Dendritic cell treated with granulocyte-macrophage colony-stimulating factor and Interleukin-4, amounts not matched to agents 40 ng/mL and 50 ng/mL, for 4 days (primary cell): ENCODE measurements at regions not wholly inside any gene's neighbourhood (a gene's known extent, or its start where the extent isn't known, plus 50 kb on each side); places are given as distances from the start of the nearest gene placed in this dataset.

Source experiments
- H3K27ac Mint-ChIP-seq: one replicate; pipeline ENCODE4 v1.8.0; 2022; ENCODE audit warnings: mild to moderate bottlenecking, mixed read lengths
- H3K27me3 Mint-ChIP-seq: one replicate; pipeline ENCODE4 v1.8.0; 2022; ENCODE audit warnings: mild to moderate bottlenecking, mixed read lengths
- H3K36me3 Mint-ChIP-seq: one replicate; pipeline ENCODE4 v1.8.0; 2022; ENCODE audit warnings: low read depth, mixed read lengths
- H3K4me1 Mint-ChIP-seq: one replicate; pipeline ENCODE4 v1.8.0; 2022; ENCODE audit warnings: low read depth, mixed read lengths
- H3K4me3 Mint-ChIP-seq: one replicate; pipeline ENCODE4 v1.8.0; 2022; ENCODE audit warnings: mild to moderate bottlenecking, moderate library complexity, mixed read lengths
- H3K9me3 Mint-ChIP-seq: one replicate; pipeline ENCODE4 v1.8.0; 2022; ENCODE audit warnings: mixed read lengths
- intact Hi-C: fragments of 100-400 bp; cut with micrococcal nuclease; formaldehyde crosslinking; loops from one replicate; pipeline ENCODE4 v1.15.0; 2022

DNA sequence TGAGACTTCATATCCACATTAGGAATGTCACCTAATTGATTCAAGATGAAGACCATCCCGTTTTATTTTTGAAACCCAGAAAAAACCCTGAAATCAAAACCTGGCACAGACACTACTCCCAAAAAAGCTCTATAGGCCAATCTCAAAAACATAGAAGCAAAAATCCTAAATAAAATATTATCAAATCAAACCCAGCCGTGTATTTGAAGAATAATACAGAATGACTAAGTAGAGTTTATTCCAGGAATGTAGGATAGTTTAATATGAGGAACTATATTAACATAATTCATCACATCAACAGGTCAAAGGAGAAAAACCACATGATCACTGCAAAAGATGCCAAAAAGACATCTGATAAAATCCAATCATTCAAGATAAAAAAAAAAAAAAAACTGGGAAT, 167.1 kb downstream of the ACTL7B start:
- intact Hi-C loops = no loop called here
- Mint-ChIP-seq H3K4me1 (no peaks in the 10 kb centered on the region), H3K27ac (no peak overlapping the region), H3K36me3 (no peaks in the 10 kb centered on the region), H3K4me3 (no peak overlapping the region), H3K9me3 (peaks cover 24% of the 10 kb centered on the region), H3K27me3 (no peaks in the 10 kb centered on the region)

DNA sequence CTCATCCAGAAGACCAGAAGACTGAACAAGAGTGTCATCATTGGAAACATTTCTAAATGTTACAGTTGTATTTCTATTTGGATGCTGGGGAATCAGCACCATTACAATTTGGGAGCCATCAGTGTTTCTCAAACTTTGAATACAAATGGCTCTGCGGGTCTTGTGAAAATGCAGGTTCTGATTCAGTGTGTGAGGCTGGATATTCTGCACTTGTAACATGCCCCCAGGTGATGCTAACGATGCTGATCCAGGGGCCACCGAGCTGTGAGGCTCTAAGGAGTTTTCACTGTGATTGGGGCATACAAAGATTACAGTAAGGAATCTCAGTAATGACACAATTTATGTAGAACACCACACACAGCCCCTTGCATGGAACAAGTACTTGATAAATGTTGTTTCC, 167.7 kb downstream of the ACTL7B start:
- no peak overlapping the region for H3K27ac Mint-ChIP-seq
- intact Hi-C loops = no loop called here
- H3K27me3 Mint-ChIP-seq = no peaks in the 10 kb centered on the region
- H3K4me3 Mint-ChIP-seq = no peak overlapping the region
- H3K36me3 Mint-ChIP-seq = no peaks in the 10 kb centered on the region
- peaks cover 24% of the 10 kb centered on the region for H3K9me3 Mint-ChIP-seq
- H3K4me1 Mint-ChIP-seq = no peaks in the 10 kb centered on the region

DNA sequence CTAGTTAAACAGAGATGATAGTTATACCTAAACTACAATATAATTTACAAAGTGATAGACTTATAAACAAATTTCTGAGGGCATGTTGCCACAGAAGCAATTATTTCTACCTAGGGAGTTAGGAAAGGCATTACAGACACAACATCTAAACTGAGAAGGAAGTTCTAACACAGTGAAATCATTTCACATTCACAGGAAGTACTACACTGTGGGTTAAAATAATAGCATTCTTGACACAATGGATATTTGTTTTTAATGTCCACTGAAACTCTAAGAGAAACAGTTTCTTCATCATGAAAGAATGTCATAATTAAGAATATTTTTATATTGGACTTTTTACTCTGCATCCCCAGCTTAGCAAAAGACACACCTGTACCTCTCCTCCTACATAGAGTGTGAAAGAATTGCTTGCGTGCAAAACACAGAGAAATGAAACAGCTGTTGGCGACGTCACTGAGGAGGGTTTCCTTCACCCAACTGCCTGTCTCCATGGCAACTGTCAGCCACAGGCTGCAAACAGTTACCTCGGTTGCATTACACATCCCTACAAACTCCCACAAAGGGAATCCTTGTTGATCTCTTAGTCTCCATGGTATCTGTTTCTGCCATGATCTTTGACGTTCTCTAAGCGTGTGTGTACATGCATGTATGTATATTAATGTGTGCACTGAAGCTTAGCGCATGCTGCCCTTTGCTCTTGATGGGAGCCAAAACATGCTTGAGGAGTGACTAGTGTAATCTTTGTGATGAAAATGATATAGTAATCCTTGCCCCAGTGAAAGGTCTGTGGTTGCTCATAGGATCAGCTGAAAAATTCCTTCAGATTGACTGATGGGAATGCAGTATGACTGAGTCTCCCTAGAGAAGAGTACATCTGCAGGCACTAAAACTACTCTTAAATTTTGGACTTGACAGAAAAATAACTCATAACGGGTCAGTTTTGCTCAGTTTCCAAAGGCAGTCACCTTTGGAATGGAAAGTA, 168.5 kb downstream of the ACTL7B start:
- intact Hi-C loops = no loop called here
- Mint-ChIP-seq H3K36me3 (no peaks in the 10 kb centered on the region), H3K27ac (no peak overlapping the region), H3K4me1 (no peaks in the 10 kb centered on the region), H3K27me3 (no peaks in the 10 kb centered on the region), H3K9me3 (peaks cover 24% of the 10 kb centered on the region), H3K4me3 (no peak overlapping the region)

DNA sequence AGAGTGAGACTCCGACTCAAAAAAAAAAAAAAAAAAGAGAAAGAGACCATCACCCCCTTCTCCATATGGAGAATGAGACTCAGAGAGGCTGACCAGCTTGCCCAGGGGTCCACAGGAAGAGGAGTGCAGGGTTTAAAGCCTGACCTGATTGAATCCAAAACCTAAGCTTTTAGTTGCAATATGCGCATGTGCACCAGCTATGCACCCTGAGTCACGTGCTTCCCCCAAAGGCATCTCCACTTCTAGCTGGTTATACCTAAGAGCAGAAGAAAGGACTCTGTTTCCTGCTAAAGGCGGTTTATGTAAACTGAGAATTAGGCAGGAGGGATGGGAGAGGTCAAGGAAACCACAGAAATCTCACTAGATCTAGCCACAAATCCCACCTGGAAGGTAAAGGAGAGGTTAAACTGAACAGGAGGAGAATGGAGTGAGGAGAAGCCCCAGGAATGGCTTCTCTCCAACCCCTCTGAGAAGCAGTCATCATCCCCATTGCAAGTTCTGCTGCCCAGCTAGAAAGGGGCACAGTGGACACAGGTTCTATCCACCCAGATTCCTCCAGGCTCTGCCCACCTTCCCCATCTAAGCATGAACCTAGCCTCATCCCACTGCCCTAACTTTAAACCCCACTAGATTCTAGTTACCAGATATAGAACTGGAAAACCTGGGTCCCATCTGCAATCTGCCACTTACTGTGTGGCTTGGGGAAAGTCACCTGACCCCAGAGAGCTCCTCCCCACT, 171.3 kb downstream of the ACTL7B start:
- H3K36me3 Mint-ChIP-seq = no peaks in the 10 kb centered on the region
- H3K9me3 Mint-ChIP-seq = peaks cover 24% of the 10 kb centered on the region
- H3K4me1 Mint-ChIP-seq = no peaks in the 10 kb centered on the region
- H3K27ac Mint-ChIP-seq = no peak overlapping the region
- no peak overlapping the region for H3K4me3 Mint-ChIP-seq
- intact Hi-C loops = no loop called here
- H3K27me3 Mint-ChIP-seq = no peaks in the 10 kb centered on the region

DNA sequence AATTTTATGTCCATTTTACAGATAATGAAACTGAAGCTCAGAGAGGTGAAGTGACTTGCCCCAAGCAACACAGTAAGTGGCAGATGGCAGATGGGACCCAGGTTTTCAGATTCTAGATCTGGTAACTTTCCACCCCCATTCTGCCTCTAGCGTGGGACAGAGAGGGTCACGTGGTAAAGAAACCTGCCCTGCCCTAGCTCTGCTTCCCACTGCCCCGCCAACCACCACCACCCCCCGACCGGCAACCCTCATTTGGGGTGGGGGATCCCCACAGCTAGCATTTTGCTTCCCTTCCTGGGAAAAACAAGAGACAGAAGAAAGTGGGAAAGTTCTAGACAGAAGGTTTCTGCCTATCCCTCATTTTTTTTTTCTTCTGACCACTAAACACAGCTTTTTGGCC, 172.5 kb downstream of the ACTL7B start:
- Mint-ChIP-seq H3K27ac (no peak overlapping the region), H3K4me3 (no peak overlapping the region), H3K36me3 (no peaks in the 10 kb centered on the region), H3K27me3 (no peaks in the 10 kb centered on the region), H3K4me1 (no peaks in the 10 kb centered on the region), H3K9me3 (peaks cover 16% of the 10 kb centered on the region)
- intact Hi-C loops = no loop called here

DNA sequence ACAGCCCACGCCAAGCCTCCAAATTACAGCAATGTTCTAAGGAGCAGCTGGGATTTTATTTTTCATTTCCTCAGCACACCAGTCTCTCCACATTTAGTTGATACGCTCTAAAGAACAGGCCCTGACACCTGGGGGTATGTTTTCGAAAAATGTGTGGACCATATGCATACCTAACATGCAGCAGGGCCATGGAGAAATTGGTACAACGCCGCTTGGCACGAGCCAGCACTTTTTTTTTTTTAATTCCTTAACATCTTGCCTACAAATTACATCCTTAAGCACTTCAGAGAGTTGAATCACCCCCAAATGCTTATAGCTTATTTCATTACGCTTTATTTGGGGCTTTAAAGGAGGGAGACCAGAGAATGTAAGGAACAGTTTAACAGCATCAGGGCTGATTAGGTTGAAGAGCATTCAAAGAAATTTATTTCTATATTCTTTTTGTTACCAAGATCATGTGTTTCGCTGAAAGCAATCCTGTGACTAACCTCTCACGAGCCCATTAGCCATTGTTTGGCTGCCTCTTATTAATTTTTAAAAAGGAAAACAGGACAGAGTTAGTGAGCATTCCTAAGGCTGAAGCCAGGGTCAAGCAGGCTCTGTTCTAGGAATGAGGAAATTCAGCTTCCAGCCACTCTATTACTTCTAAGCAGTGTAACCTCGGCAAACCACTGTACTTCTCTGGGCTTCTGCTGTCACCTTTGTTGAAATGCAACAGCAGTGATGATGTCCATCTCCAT, 173.8 kb downstream of the ACTL7B start:
- Mint-ChIP-seq H3K4me1 (no peaks in the 10 kb centered on the region), H3K9me3 (peaks cover 9% of the 10 kb centered on the region), H3K36me3 (no peaks in the 10 kb centered on the region), H3K27me3 (no peaks in the 10 kb centered on the region), H3K4me3 (no peak overlapping the region), H3K27ac (no peak overlapping the region)
- intact Hi-C loops = no loop called here

DNA sequence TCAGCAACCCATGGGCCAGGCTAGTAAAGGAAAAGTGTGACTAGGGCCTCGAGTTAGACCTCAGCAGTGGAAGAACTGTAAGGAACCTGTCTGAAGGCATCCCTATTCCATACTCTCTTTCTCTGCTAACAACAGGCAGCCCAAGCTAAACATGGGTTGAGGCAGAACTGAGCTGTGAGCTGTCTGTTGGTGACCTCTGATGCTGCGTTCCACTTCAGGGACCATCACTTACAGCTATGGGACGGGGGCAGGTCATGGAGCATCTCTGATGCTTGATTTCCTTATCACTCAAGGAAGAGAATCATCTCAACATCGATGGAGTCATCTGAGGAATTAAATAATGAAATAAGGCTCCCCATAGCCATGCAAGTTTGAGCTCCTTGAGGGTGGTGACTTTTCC, 174.8 kb downstream of the ACTL7B start:
- no peak overlapping the region for H3K27ac Mint-ChIP-seq
- no peaks in the 10 kb centered on the region for H3K9me3 Mint-ChIP-seq
- no peaks in the 10 kb centered on the region for H3K4me1 Mint-ChIP-seq
- no peak overlapping the region for H3K4me3 Mint-ChIP-seq
- intact Hi-C loops = no loop called here
- no peaks in the 10 kb centered on the region for H3K36me3 Mint-ChIP-seq
- H3K27me3 Mint-ChIP-seq = no peaks in the 10 kb centered on the region

DNA sequence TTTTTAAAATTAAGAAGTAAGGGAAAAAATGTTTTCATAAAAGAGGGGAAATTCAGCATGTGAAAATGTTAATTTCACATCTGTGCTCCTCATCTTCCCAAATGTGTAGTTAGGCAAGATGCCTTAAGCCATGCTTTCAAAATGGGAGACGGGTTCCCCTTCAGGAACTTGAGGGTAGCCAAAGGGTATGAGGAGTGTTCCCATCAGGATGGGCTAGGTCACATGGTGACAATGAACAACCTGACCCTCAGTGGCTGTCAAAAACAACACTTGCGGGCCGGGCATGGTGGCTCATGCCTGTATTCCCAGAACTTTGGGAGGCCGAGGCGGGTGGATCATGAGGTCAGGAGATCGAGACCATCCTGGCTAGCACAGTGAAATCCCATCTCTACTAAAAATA, 178.0 kb downstream of the ACTL7B start:
- no peaks in the 10 kb centered on the region for H3K36me3 Mint-ChIP-seq

DNA sequence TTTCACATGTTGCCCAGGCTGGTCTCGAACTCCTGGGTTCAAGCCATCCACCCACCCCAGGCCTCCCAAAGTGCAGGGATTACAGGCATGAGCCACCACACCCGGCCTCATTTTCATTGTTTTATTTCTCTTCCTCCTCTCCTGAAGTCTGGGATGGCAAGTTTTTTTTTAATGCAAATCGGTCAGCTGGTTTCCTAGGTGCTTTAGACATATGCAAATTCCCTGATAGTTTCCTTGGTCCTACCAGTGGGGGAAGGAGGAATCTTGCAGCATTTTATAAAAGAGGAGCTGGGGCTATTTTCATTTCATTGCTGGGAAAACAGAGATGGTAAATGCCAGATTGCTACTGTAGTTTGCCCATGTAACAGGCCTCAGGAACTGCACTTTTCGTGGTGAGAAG, 179.4 kb downstream of the ACTL7B start:
- Mint-ChIP-seq H3K27ac (no peak overlapping the region), H3K36me3 (no peaks in the 10 kb centered on the region), H3K4me1 (peaks cover 5% of the 10 kb centered on the region), H3K4me3 (no peak overlapping the region), H3K9me3 (no peaks in the 10 kb centered on the region), H3K27me3 (no peaks in the 10 kb centered on the region)
- intact Hi-C loops = no loop called here

More for the DNA sequence above, 178.0 kb downstream of the ACTL7B start:
- Mint-ChIP-seq H3K27me3 (no peaks in the 10 kb centered on the region), H3K4me3 (no peak overlapping the region), H3K27ac (no peak overlapping the region), H3K4me1 (peaks cover 5% of the 10 kb centered on the region), H3K9me3 (no peaks in the 10 kb centered on the region)
- intact Hi-C loops = no loop called here

DNA sequence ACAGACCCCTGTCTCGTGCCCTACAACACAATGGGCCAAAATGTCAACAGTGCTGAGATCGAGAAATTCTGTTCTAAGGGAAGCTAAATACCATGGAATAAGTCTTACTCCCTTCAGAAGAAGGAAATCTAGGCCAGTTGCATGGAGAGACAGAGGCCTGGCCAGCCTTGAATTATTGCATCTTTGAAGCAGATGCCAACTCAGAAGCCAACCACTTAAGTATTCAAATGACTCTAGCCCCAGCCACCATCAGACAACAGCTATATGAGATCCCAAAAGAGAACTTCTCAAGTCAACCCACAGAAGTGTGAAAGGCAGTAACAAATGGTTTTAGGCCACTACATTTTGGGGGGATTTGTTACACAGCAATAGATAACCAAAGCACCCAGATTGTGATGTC, 180.1 kb downstream of the ACTL7B start:
- no peaks in the 10 kb centered on the region for H3K36me3 Mint-ChIP-seq
- no peak overlapping the region for H3K4me3 Mint-ChIP-seq
- intact Hi-C loops = no loop called here
- H3K27ac Mint-ChIP-seq = no peak overlapping the region
- peaks cover 5% of the 10 kb centered on the region for H3K4me1 Mint-ChIP-seq
- no peaks in the 10 kb centered on the region for H3K9me3 Mint-ChIP-seq
- no peaks in the 10 kb centered on the region for H3K27me3 Mint-ChIP-seq

DNA sequence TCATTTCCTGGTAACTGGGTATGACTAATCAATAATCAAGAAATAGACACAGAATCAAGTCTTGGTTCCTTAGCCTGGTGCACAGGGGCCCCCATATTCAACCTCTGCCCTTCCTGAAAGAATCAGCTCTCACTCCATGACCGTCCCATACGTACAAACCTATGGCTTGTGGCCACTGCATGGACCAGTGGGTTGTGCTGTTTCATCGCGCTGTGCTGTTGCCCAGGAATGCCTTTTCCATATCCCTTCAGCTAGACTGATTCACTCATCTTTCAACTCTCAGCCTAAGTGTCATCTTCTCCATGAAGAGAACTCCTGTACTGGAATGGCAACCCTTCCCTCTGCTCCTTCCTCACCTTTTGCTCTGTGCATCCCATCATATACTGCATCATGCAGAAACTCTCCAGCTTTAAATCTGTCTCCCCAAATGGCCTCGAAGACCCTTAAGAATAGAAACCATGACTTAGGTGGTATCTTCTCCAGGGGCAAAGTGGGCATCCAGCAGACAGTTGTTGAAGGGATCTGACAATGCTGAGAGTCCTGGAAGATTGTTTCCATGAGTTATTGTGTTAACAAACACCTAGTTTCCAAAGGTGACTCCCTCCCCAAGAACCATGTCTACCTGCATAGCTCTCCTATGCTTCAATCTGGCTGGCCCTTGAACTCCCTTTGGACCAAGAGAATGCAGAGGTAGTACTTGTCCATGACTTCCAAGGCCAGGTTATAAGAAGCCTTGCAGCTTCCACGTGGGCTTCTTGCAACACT, 180.8 kb downstream of the ACTL7B start:
- Mint-ChIP-seq H3K9me3 (no peaks in the 10 kb centered on the region), H3K4me3 (no peak overlapping the region), H3K27ac (no peak overlapping the region), H3K36me3 (no peaks in the 10 kb centered on the region), H3K27me3 (no peaks in the 10 kb centered on the region), H3K4me1 (peaks cover 5% of the 10 kb centered on the region)
- intact Hi-C loops = no loop called here

DNA sequence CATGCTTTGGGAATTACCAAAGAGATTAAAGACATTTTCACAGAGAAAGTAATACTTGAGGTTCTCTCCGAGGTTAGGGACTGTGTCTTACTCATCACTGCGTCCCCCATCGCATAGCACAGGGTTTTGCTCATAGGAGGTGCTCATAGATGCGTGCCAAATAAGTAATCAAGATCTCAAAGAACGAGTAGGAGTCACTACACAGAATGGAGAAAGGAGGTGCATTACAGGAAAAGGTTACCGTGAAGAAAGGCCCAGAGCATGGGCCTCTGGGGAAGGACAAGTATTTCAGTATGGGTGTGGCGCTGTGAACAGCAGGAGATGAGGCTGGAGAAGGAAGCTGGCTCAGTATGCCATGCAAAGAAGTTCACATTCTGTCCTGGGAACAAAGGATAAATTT, 182.4 kb downstream of the ACTL7B start:
- Mint-ChIP-seq H3K4me1 (peaks cover 13% of the 10 kb centered on the region), H3K36me3 (no peaks in the 10 kb centered on the region), H3K27me3 (no peaks in the 10 kb centered on the region), H3K27ac (no peak overlapping the region), H3K9me3 (no peaks in the 10 kb centered on the region), H3K4me3 (no peak overlapping the region)
- intact Hi-C loops = no loop called here

DNA sequence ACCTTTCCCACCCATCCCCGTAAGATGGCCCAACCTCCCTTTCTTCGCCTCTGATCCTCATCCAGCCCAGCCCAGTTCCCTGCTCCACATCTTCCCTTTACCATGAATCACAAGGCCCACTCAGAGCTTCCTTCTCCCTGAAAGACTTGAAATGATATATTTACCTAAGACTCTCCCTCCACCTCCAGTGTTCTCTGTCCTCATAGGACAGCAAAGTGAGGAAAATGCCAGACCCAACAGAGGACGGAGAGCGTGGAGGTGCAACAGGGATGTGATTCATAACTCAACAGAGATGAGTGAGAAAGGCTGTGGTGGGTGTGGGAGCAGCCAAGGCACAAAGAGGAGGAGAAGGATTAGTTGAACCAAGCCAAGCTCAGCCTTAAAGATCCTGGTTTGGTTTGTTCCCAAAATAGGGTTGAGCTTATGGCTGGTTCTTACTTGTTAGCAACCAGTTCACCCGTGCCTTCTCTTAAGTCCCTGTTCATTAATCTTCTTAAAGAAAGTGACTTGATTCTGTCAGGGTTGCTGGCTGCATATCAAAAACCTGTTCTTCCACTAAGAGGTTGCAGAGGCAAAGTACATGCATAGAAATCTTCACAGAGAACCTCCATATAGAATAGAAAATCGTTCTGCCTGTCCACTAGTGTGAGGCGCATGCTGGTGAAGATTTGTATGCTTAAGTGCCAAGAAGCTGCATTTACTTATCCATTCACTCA, 183.2 kb downstream of the ACTL7B start:
- no peaks in the 10 kb centered on the region for H3K27me3 Mint-ChIP-seq
- H3K9me3 Mint-ChIP-seq = no peaks in the 10 kb centered on the region
- intact Hi-C loops = no loop called here
- peaks cover 13% of the 10 kb centered on the region for H3K4me1 Mint-ChIP-seq
- H3K4me3 Mint-ChIP-seq = no peak overlapping the region
- no peak overlapping the region for H3K27ac Mint-ChIP-seq
- H3K36me3 Mint-ChIP-seq = no peaks in the 10 kb centered on the region
